Astrocyte (in vitro differentiated cells and primary cell): ENCODE measurements at regions not wholly inside any gene's neighbourhood (a gene's known extent, or its start where the extent isn't known, plus 50 kb on each side); places are given as distances from the start of the nearest gene placed in this dataset.

Experiments used
- CTCF ChIP-seq: IDR thresholded peaks from 2 replicates; pipeline ENCODE4 v1.5.1; 2011; ENCODE audit warnings: low read depth, mild to moderate bottlenecking, inconsistent platforms, low read length, moderate library complexity; ENCODE audit not compliant: insufficient read depth
- EZH2 ChIP-seq: IDR thresholded peaks from 2 replicates; pipeline ENCODE4 v1.6.1; 2012; ENCODE audit warnings: mild to moderate bottlenecking, low read length, inconsistent platforms; ENCODE audit not compliant: insufficient read depth

- no peak for TF ChIP-seq CTCF
- TF ChIP-seq EZH2, result no peak
These were observed 462.9 kb upstream of the ASIC2 start for GRCh38 chr17:33756021-33756420.
